ENCODE measurements at regions not wholly inside any gene's neighbourhood (a gene's known extent, or its start where the extent isn't known, plus 50 kb on each side); places are given as distances from the start of the nearest gene placed in this dataset.

GRCh38 chr2:145623136-145623535 is 1103.2 kb upstream of the ZEB2 start:
- Histone ChIP-seq H3K4me3 (no peak overlapping the region), H4K20me1 (replicated peaks; ENCODE audit: insufficient read depth) (no peaks in the 10 kb centered on the region), H3F3A (replicated peaks; ENCODE audit: low read depth) (no peaks in the 10 kb centered on the region), H2AFZ (no peak overlapping the region), H3K4me1 (ENCODE audit: insufficient read depth) (no peaks in the 10 kb centered on the region), H3K27ac (ENCODE audit: low read depth) (no peak overlapping the region), H3K79me2 (replicated peaks; ENCODE audit: insufficient read depth) (no peaks in the 10 kb centered on the region), H3K27me3 (ENCODE audit: insufficient read depth) (no peaks in the 10 kb centered on the region), H3K36me3 (ENCODE audit: insufficient read depth) (no peaks in the 10 kb centered on the region), H3K4me2 (no peak overlapping the region), H3K9me2 (ENCODE audit: insufficient read depth) (no peaks in the 10 kb centered on the region)
- H3K36me3 Mint-ChIP-seq (ENCODE audit: low read depth): no peaks in the 10 kb centered on the region
- H3K4me3 Mint-ChIP-seq: no peak overlapping the region
- no peak for TF ChIP-seq STAT1 (IDR thresholded peaks at IDR 0.05; ENCODE audit: unreplicated experiment)
- no peak for TF ChIP-seq NANOG (IDR thresholded peaks at IDR 0.05; ENCODE audit: borderline replicate concordance)
- TF ChIP-seq POLR2AphosphoS5 (IDR thresholded peaks at IDR 0.05; ENCODE audit: low read depth): no peak
- no peak for TF ChIP-seq ZNF331 (CRISPR knock-in tag; IDR thresholded peaks at IDR 0.05; ENCODE audit: low read depth)
- TF ChIP-seq, protein P1, sequence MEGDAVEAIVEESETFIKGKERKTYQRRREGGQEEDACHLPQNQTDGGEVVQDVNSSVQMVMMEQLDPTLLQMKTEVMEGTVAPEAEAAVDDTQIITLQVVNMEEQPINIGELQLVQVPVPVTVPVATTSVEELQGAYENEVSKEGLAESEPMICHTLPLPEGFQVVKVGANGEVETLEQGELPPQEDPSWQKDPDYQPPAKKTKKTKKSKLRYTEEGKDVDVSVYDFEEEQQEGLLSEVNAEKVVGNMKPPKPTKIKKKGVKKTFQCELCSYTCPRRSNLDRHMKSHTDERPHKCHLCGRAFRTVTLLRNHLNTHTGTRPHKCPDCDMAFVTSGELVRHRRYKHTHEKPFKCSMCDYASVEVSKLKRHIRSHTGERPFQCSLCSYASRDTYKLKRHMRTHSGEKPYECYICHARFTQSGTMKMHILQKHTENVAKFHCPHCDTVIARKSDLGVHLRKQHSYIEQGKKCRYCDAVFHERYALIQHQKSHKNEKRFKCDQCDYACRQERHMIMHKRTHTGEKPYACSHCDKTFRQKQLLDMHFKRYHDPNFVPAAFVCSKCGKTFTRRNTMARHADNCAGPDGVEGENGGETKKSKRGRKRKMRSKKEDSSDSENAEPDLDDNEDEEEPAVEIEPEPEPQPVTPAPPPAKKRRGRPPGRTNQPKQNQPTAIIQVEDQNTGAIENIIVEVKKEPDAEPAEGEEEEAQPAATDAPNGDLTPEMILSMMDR (conservative IDR thresholded peaks at IDR 0.05; ENCODE audit: low read depth in 2 of 2): no peak
- TF ChIP-seq CREB1 (CRISPR knock-in tag; IDR thresholded peaks at IDR 0.05; ENCODE audit: low read depth): no peak
- TF ChIP-seq REST (IDR thresholded peaks at IDR 0.05; ENCODE audit: unreplicated experiment): no peak
- TF ChIP-seq JUNB (IDR thresholded peaks at IDR 0.05; ENCODE audit: unreplicated experiment): no peak
- TF ChIP-seq ZNF462 (CRISPR knock-in tag; IDR thresholded peaks at IDR 0.05): no peak
- no peak for TF ChIP-seq EZH2phosphoT487 (IDR thresholded peaks at IDR 0.05; ENCODE audit: unreplicated experiment)
- TF ChIP-seq EZH2 (IDR thresholded peaks at IDR 0.05; ENCODE audit: low read depth, unreplicated experiment): no peak
- no peak for TF ChIP-seq ZNF114 (CRISPR knock-in tag; IDR thresholded peaks at IDR 0.05)
- TF ChIP-seq, protein P2, sequence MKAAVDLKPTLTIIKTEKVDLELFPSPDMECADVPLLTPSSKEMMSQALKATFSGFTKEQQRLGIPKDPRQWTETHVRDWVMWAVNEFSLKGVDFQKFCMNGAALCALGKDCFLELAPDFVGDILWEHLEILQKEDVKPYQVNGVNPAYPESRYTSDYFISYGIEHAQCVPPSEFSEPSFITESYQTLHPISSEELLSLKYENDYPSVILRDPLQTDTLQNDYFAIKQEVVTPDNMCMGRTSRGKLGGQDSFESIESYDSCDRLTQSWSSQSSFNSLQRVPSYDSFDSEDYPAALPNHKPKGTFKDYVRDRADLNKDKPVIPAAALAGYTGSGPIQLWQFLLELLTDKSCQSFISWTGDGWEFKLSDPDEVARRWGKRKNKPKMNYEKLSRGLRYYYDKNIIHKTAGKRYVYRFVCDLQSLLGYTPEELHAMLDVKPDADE (IDR thresholded peaks at IDR 0.05): no peak
- ATAC-seq (no peak), DNase-seq (ENCODE audit: low spot score) (no peak)
- no peaks in the 10 kb centered on the region for H3K9me3 Mint-ChIP-seq
- H3K27ac Mint-ChIP-seq: no peak overlapping the region
- H3K27me3 Mint-ChIP-seq (ENCODE audit: insufficient read depth, low read depth, poor library complexity): no peaks in the 10 kb centered on the region
- no peaks in the 10 kb centered on the region for H3K4me1 Mint-ChIP-seq

Data from GM23338 (cell line).